Gastrocnemius medialis (tissue), 4 donors: ENCODE measurements at regions not wholly inside any gene's neighbourhood (a gene's known extent, or its start where the extent isn't known, plus 50 kb on each side); places are given as distances from the start of the nearest gene placed in this dataset.

Experiments
- ATAC-seq, 2 donors: fragments of 150-250 bp; one replicate each; pipeline ENCODE4 v1.9.1; 2016
- DNase-seq, 2 donors: peaks; one replicate each; pipeline ENCODE4 v3.0.0-alpha.2; 2019
- H3K27ac ChIP-seq, 4 donors: fragments of 200-600 bp; sonication (generic); 1 replicate in 1 of 4; 2 replicates in 3 of 4; pipeline ENCODE4 v1.5.1; 2016 to 2018; ENCODE audit warnings: mild to moderate bottlenecking in 2 of 4, moderate library complexity in 1 of 4
- H3K27me3 ChIP-seq, 3 donors: fragments of 200-600 bp; sonication (generic) in 2 of 3; 1 replicate in 1 of 3; 2 replicates in 2 of 3; pipeline versions ENCODE4 v1.5.1 to v1.6.0; 2016 to 2019; ENCODE audit warnings: mild to moderate bottlenecking in 1 of 3, moderate library complexity in 1 of 3
- H3K36me3 ChIP-seq, 2 donors: fragments of 200-600 bp; sonication (generic) in 1 of 2; one replicate each; pipeline ENCODE4 v1.5.1; 2017 to 2018
- H3K4me1 ChIP-seq, 2 donors: fragments of 200-600 bp; sonication (generic) in 1 of 2; one replicate each; pipeline ENCODE4 v1.5.1; 2016 to 2017; ENCODE audit warnings: mild to moderate bottlenecking in 2 of 2
- H3K4me3 ChIP-seq, 4 donors: fragments of 200-600 bp; sonication (generic) in 3 of 4; 1 replicate in 1 of 4; 2 replicates in 3 of 4; pipeline ENCODE4 v1.5.1; 2016 to 2019; ENCODE audit warnings: mild to moderate bottlenecking in 2 of 4
- H3K9me3 ChIP-seq, 3 donors: fragments of 200-600 bp; sonication (generic) in 2 of 3; 1 replicate in 1 of 3; 2 replicates in 2 of 3; pipeline ENCODE4 v1.5.1; 2016 to 2019
- CTCF ChIP-seq, 5 experiments: fragments of 450-650 bp in 3 of 5; fragments of 200-600 bp in 2 of 5; sonication (generic) in 2 of 5; IDR thresholded peaks in 4 of 5; conservative IDR thresholded peaks in 1 of 5; 1 replicate in 4 of 5; 2 replicates in 1 of 5; pipeline ENCODE4 v1.5.1; 2016 to 2019; ENCODE audit warnings: antibody characterized with exemption in 5 of 5, mild to moderate bottlenecking in 3 of 5, moderate library complexity in 3 of 5
- POLR2A ChIP-seq, 2 donors: fragments of 450-650 bp; IDR thresholded peaks; one replicate each; pipeline ENCODE4 v1.6.1; 2017; ENCODE audit warnings: antibody characterized with exemption in 2 of 2, mild to moderate bottlenecking in 2 of 2, moderate library complexity in 2 of 2
- in situ Hi-C, 4 donors: fragments of 200-750 bp; cut with MboI; loops; one replicate each; pipeline versions ENCODE4 v1.15.0 to v1.8.0; 2017; ENCODE audit warnings: low sequenced_read_pairs in 4 of 4
- intact Hi-C: fragments of 100-400 bp; cut with DNase I; formaldehyde crosslinking; loops from one replicate; pipeline ENCODE4 v1.15.1; 2023; ENCODE audit warnings: low total_unique reads

- DNase-seq (no peak), ATAC-seq (no peak)
- H3K27me3 ChIP-seq: no peaks in the 10 kb centered on the region
- no peak overlapping the region for H3K27ac ChIP-seq
- TF ChIP-seq POLR2A (IDR thresholded peaks at IDR 0.05): no peak
- TF ChIP-seq CTCF (IDR thresholded peaks at IDR 0.05 in 4 of 5, conservative IDR thresholded peaks at IDR 0.05 in 1 of 5): no peak
- H3K4me3 ChIP-seq: no peak overlapping the region
- intact Hi-C loops: no loop called here
- H3K9me3 ChIP-seq: no peaks in the 10 kb centered on the region
- peaks cover 4 to 8% of the 10 kb centered on the region in 2 donors for H3K4me1 ChIP-seq
- in situ Hi-C loops: no loop called here
- no peaks in the 10 kb centered on the region for H3K36me3 ChIP-seq
Observed at GRCh38 chr2:147782141-147782930, 62.5 kb upstream of the ACVR2A start.

GRCh38 chr2:147779440-147779839, 65.4 kb upstream of the ACVR2A start:
- Histone ChIP-seq H3K27ac (no peak overlapping the region), H3K27me3 (no peaks in the 10 kb centered on the region), H3K4me1 (peaks cover 4 to 8% of the 10 kb centered on the region in 2 donors), H3K4me3 (no peak overlapping the region), H3K36me3 (no peaks in the 10 kb centered on the region), H3K9me3 (no peaks in the 10 kb centered on the region)
- in situ Hi-C loops (no loop called here), intact Hi-C loops (no loop called here)
- DNase-seq (no peak), ATAC-seq (no peak)
- no peak for TF ChIP-seq POLR2A (IDR thresholded peaks at IDR 0.05)
- TF ChIP-seq CTCF (IDR thresholded peaks at IDR 0.05 in 4 of 5, conservative IDR thresholded peaks at IDR 0.05 in 1 of 5): no peak

- Histone ChIP-seq H3K4me1 (peaks cover 4 to 8% of the 10 kb centered on the region in 2 donors), H3K27ac (no peak overlapping the region), H3K27me3 (no peaks in the 10 kb centered on the region), H3K4me3 (no peak overlapping the region), H3K9me3 (no peaks in the 10 kb centered on the region), H3K36me3 (no peaks in the 10 kb centered on the region)
- DNase-seq: no peak
- no peak for ATAC-seq
- in situ Hi-C loops: no loop called here
- intact Hi-C loops: no loop called here
- TF ChIP-seq CTCF (IDR thresholded peaks at IDR 0.05 in 4 of 5, conservative IDR thresholded peaks at IDR 0.05 in 1 of 5) (no peak), POLR2A (IDR thresholded peaks at IDR 0.05) (no peak)
Observed at GRCh38 chr2:147777394-147777793, 67.4 kb upstream of the ACVR2A start.

GRCh38 chr2:147774805-147775204, 70.0 kb upstream of the ACVR2A start:
- TF ChIP-seq CTCF (IDR thresholded peaks at IDR 0.05 in 4 of 5, conservative IDR thresholded peaks at IDR 0.05 in 1 of 5): no peak
- TF ChIP-seq POLR2A (IDR thresholded peaks at IDR 0.05): no peak
- in situ Hi-C loops: no loop called here
- intact Hi-C loops: no loop called here

More at GRCh38 chr2:147774805-147775204, 70.0 kb upstream of the ACVR2A start:
- Histone ChIP-seq H3K27ac (no peak overlapping the region), H3K27me3 (no peaks in the 10 kb centered on the region), H3K4me1 (no peaks in the 10 kb centered on the region), H3K36me3 (no peaks in the 10 kb centered on the region), H3K4me3 (no peak overlapping the region), H3K9me3 (no peaks in the 10 kb centered on the region)
- ATAC-seq: no peak
- no peak for DNase-seq
